ENCODE measurements at regions not wholly inside any gene's neighbourhood (a gene's known extent, or its start where the extent isn't known, plus 50 kb on each side); places are given as distances from the start of the nearest gene placed in this dataset.
"Not testable (repeated sequence)": the region's sequence is repeated elsewhere in the genome, so short reads cannot be mapped to it uniquely, and the experiment has no call there.

DNA sequence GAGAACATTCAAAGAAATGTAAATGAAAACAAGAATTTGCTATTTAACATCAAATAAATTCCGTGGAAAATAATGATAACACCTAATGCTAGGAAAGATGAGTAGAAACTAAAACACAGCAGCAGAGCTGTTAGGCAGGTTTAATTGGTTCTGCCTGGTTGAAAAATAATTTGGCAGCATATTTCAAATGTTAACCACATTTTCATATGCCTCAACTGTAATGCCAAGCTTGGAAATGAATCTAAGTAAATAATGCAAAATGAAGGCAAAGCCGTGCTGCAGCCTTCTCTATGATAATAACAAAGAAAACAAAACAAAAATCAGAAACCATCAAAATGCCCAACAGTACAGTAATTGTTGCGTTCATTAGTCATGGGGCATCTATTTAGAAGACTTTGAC lies 79.9 kb upstream of the MSX2 start:
- Histone ChIP-seq H3K4me3 (no peak overlapping the region), H3K36me3 (ENCODE audit: control insufficient read depth in 4 of 4, insufficient read depth in 4 of 4, low read length in 4 of 4) (no peaks in the 10 kb centered on the region), H3K27ac (ENCODE audit: low read depth in 1 of 2, low read length in 1 of 2) (no peak overlapping the region), H3K4me1 (ENCODE audit: control insufficient read depth in 5 of 5, insufficient read depth in 5 of 5, low read length in 5 of 5) (no peaks in the 10 kb centered on the region), H3K9ac (ENCODE audit: insufficient read depth in 1 of 2, low read length in 2 of 2) (no peak overlapping the region), H3K27me3 (ENCODE audit: control insufficient read depth in 3 of 3, insufficient read depth in 3 of 3, low read length in 2 of 3) (no peaks in the 10 kb centered on the region), H3K9me3 (ENCODE audit: control insufficient read depth in 4 of 4, insufficient read depth in 3 of 4, low read length in 3 of 4) (peaks cover 0 to 10% (median 3%) of the 10 kb centered on the region in 4 donors)
- 81 to 89% methylated on average over 3 of the region's 3 CpGs for WGBS, 2 donors
- DNase-seq, result no peak
- TF ChIP-seq, protein P1, sequence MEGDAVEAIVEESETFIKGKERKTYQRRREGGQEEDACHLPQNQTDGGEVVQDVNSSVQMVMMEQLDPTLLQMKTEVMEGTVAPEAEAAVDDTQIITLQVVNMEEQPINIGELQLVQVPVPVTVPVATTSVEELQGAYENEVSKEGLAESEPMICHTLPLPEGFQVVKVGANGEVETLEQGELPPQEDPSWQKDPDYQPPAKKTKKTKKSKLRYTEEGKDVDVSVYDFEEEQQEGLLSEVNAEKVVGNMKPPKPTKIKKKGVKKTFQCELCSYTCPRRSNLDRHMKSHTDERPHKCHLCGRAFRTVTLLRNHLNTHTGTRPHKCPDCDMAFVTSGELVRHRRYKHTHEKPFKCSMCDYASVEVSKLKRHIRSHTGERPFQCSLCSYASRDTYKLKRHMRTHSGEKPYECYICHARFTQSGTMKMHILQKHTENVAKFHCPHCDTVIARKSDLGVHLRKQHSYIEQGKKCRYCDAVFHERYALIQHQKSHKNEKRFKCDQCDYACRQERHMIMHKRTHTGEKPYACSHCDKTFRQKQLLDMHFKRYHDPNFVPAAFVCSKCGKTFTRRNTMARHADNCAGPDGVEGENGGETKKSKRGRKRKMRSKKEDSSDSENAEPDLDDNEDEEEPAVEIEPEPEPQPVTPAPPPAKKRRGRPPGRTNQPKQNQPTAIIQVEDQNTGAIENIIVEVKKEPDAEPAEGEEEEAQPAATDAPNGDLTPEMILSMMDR (IDR thresholded peaks at IDR 0.05; ENCODE audit: control extremely low read depth, extremely low read depth), result no peak
- no peak for ATAC-seq (ENCODE audit: insufficient read depth, low FRiP score)

DNA sequence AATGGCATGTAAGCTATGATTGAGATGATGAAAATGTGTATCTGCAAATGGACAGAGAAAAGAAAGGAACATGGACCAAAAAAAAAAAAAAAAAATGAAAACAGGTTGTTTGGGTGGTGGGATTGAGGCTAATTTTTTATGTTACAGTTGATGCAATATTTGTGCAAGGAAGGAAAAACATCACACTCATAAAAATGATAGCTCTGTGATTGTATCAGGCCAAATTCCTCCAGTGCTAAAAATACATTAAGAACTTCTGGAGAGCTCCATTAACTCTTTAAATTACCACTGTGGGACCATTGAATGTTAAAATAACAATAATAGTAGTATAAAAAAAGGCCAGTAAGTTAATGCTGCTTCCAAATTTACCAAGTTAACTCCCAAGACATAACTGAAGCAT lies 79.5 kb upstream of the MSX2 start:
- no peak overlapping the region for H3K9ac ChIP-seq (ENCODE audit: insufficient read depth in 1 of 2, low read length in 2 of 2)
- no peak overlapping the region for H3K27ac ChIP-seq (ENCODE audit: low read depth in 1 of 2, low read length in 1 of 2)
- peaks cover 0 to 10% (median 3%) of the 10 kb centered on the region in 4 donors for H3K9me3 ChIP-seq (ENCODE audit: control insufficient read depth in 4 of 4, insufficient read depth in 3 of 4, low read length in 3 of 4)
- no peaks in the 10 kb centered on the region for H3K27me3 ChIP-seq (ENCODE audit: control insufficient read depth in 3 of 3, insufficient read depth in 3 of 3, low read length in 2 of 3)
- H3K36me3 ChIP-seq (ENCODE audit: control insufficient read depth in 4 of 4, insufficient read depth in 4 of 4, low read length in 4 of 4), result no peaks in the 10 kb centered on the region
- no peaks in the 10 kb centered on the region for H3K4me1 ChIP-seq (ENCODE audit: control insufficient read depth in 5 of 5, insufficient read depth in 5 of 5, low read length in 5 of 5)
- DNase-seq (no peak), ATAC-seq (ENCODE audit: insufficient read depth, low FRiP score) (no peak)
- TF ChIP-seq, protein P1 (IDR thresholded peaks at IDR 0.05; ENCODE audit: control extremely low read depth, extremely low read depth), result no peak
- no peak overlapping the region for H3K4me3 ChIP-seq

DNA sequence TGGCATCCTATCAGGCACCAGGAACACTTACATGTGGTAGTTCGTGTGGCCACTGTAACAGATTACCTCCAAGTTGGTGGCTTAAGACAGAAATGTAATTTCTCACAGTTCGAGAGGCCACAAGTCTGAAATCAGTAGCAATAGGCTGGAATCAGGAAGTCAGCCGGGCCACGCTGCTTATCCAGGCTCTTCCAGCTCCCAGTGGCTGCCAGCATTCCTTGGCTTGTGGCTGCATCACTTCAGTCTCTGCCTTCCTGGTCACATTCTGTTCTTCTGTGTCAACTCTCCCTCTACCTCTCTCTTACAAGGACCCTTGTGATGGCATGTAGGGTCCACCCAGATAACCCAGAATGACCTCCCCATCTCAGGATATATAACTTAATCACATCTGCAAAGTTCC lies 78.7 kb upstream of the MSX2 start:
- Histone ChIP-seq H3K4me3 (no peak overlapping the region), H3K9me3 (ENCODE audit: control insufficient read depth in 4 of 4, insufficient read depth in 3 of 4, low read length in 3 of 4) (peaks cover 0 to 10% (median 3%) of the 10 kb centered on the region in 4 donors), H3K9ac (ENCODE audit: insufficient read depth in 1 of 2, low read length in 2 of 2) (no peak overlapping the region), H3K4me1 (ENCODE audit: control insufficient read depth in 5 of 5, insufficient read depth in 5 of 5, low read length in 5 of 5) (no peaks in the 10 kb centered on the region), H3K27ac (ENCODE audit: low read depth in 1 of 2, low read length in 1 of 2) (no peak overlapping the region), H3K27me3 (ENCODE audit: control insufficient read depth in 3 of 3, insufficient read depth in 3 of 3, low read length in 2 of 3) (no peaks in the 10 kb centered on the region), H3K36me3 (ENCODE audit: control insufficient read depth in 4 of 4, insufficient read depth in 4 of 4, low read length in 4 of 4) (no peaks in the 10 kb centered on the region)
- TF ChIP-seq, protein P1 (IDR thresholded peaks at IDR 0.05; ENCODE audit: control extremely low read depth, extremely low read depth), result no peak
- ATAC-seq (ENCODE audit: insufficient read depth, low FRiP score), result no peak
- no peak for DNase-seq
- 88 to 91% methylated on average over 4 of the region's 4 CpGs for WGBS, 2 donors

DNA sequence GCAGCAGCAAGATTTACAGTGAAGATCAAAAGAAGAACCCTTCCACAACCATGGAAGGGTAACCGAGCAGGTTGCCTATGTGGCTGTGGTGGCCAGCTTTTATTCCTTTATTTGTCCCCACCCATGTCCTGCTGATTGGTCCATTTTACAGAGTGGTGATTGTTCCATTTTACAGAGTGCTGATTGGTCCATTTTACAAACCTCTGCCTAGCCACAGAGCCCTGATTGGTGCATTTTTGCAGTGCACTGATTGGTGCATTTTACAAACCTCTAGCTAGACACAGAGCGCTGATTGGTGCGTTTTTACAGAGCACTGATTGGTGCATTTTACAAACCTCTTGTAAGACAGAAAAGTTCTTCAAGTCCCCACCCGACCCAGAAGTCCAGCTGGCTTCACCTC lies 75.8 kb upstream of the MSX2 start:
- not testable (repeated sequence) for ATAC-seq (ENCODE audit: insufficient read depth, low FRiP score); H3K36me3 ChIP-seq (ENCODE audit: control insufficient read depth in 4 of 4, insufficient read depth in 4 of 4, low read length in 4 of 4); H3K4me1 ChIP-seq (ENCODE audit: control insufficient read depth in 5 of 5, insufficient read depth in 5 of 5, low read length in 5 of 5); H3K27me3 ChIP-seq (ENCODE audit: control insufficient read depth in 3 of 3, insufficient read depth in 3 of 3, low read length in 2 of 3); H3K4me3 ChIP-seq; DNase-seq; H3K9ac ChIP-seq (ENCODE audit: insufficient read depth in 1 of 2, low read length in 2 of 2); H3K27ac ChIP-seq (ENCODE audit: low read depth in 1 of 2, low read length in 1 of 2)
- peaks cover 0 to 10% (median 3%) of the 10 kb centered on the region in 4 donors for H3K9me3 ChIP-seq (ENCODE audit: control insufficient read depth in 4 of 4, insufficient read depth in 3 of 4, low read length in 3 of 4)
- 84 to 89% methylated on average over 4 of the region's 4 CpGs for WGBS, 2 donors
